HS-5 (cell line): ENCODE measurements at regions not wholly inside any gene's neighbourhood (a gene's known extent, or its start where the extent isn't known, plus 50 kb on each side); places are given as distances from the start of the nearest gene placed in this dataset.
"Not testable (repeated sequence)": the region's sequence is repeated elsewhere in the genome, so short reads cannot be mapped to it uniquely, and the experiment has no call there.

Source experiments
- DNase-seq: peaks from one replicate; pipeline ENCODE4 v3.0.0-alpha.2; 2012; ENCODE audit warnings: low read depth

DNA sequence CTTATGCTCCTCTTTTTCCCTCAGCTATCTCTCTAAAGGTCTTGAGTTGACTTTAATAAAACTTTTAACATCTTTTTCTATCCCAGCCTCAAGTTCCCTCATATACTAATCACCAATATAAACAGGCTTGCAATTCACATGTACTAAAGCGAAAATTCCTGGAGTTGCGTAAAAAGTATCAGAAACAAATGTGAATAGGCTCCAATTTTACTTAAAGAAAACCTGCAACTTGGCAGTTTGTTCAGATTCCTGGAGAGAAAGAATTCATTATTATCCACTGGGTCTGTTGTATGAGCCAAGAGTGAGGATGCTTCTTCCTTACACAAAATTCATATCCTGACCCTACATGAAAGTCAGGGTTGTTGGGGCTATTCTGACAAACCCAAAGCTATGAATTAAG lies 384.2 kb downstream of the DTWD2 start:
- no peak for DNase-seq

DNA sequence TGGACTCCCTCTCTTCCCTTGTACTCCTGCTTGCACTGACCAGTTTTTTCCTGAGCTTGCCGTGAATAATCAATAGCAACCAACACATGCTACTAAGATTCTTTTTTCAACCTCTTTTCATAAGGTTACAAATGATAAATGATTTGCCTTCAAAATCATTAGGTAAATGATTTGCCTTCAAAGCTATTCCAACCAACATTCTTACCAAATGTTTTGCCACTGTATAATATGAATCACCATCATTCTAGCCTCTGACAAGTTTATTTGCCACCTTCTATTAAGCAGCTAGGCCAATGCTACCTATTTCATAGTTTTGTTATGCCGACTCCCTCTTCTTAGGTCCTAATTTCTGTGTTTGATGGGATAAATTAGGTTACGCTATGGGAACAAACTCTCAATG lies 385.1 kb downstream of the DTWD2 start:
- DNase-seq, result no peak

DNA sequence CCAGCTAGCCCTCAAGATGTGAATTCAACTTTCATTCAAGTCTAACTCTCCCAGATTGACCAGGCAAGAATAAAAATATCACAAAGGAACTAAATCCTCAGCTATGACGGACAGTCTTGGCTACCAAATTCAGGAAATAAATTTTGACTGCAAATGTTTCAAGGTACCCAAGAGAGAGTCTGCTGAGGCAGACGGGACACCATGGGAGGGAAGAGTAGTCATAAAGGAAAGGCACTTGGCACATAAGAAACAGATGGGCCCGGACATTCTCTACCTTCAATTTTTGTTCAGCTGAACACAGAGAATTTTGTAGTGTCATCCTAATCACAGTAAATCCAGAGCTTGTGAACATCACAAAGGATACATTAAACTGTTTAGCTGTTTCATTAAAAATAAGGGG lies 390.0 kb downstream of the DTWD2 start:
- DNase-seq, result no peak

DNA sequence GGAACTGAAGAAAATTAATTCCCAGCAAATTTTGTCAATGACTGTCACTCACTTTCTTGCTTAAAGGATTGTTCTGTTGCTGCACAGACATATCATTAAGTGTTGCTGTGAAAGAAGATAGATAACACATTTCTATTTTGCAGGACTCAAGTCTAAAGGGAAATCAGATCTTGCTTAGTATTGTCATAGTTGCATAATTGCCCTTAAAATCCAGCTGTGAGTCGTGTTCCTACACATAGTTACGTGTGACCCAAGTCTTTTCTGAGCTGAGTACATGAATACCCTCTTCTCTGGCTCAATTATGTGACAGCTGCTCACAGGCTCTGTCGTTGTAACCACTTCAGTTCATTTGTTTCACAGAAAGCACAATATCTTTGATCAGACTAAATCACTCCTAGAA lies 390.8 kb downstream of the DTWD2 start:
- no peak for DNase-seq

DNA sequence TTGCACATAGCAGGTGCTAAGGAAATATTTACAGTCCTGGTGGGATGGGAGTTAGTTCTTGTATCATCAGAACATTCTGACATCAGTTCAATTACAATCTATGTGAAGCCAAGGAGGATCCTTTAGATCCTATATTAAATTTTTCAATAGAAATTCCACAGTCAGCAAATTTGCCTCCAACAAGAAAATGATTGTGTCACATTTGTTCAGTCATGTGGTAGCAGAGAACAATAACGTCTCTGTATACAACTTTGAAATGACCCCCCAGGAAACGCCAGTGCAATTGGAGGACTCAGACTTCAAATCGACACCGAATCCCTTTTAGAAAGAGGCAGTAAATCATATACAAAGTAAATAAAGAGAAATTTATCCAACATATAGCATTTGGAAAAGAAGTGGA lies 392.1 kb downstream of the DTWD2 start:
- no peak for DNase-seq

DNA sequence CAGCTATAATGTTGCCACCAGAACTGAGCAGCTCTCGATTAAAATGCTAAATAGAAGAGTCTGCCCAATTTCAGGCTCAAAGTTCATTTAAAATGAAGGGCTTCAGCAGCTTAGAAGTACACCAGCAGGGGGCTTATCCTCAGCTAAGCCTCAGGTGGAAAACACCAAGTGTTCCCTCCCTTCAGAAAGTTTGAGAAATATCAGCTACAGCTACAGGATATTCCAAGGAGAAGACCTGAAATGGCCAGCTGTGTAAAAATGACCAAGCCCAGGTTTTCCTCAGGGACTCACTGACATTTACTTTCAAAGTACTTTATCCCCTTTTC lies 395.4 kb downstream of the DTWD2 start:
- no peak for DNase-seq

DNA sequence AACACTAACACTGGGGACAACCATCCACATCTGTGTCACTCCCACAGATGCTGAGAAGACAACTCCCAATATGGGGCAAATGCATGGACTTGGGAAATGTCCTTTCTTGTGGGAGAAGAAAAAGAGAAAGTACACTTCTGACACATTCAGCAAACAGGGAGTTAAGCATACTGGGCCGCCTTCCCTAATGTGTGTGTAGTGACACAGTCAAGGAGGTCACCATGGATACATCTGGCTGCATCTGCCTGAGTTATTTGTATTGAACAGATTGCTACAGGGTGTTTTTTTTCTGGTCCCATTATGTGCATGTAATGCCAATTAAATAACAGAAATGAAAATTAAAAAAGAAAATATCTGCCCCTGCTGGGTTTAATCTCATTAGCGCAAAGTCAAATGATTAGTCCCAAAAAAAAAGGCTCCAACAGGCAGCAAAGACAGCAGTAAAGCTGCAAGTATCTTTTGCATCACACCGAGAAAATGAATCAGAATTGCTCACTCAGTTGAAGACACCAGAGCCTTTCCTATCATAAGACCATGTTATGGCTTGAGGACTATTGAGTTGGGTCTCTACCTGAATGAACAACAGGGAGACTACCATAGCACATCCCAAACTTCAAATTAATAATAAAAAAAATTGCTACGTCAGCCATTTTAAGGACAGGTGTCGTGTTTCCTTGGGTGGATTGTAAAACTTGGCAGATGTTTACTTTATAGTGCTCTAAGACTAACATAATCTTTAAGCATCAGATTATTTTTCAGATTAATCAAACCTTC lies 395.9 kb downstream of the DTWD2 start:
- DNase-seq, result no peak

DNA sequence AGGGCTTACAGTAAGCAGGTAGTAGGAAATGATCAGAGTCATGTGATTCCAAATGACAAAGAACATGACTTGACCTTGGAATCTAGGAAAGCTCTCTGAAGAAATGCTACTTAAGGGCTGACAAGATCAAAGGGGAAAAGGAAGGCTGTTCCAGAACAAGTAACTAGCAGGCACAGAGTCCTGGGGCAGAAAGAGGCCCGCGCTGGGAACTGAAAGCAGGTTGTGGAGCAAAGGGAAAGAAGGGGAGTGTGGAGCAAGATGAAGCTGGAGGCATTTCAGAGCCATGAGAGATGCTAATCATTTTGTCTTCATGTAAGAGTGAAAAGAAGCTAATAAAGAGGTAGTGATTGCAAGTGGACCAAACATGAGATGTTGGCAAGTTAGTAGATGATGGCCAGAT lies 397.5 kb downstream of the DTWD2 start:
- DNase-seq, result no peak

DNA sequence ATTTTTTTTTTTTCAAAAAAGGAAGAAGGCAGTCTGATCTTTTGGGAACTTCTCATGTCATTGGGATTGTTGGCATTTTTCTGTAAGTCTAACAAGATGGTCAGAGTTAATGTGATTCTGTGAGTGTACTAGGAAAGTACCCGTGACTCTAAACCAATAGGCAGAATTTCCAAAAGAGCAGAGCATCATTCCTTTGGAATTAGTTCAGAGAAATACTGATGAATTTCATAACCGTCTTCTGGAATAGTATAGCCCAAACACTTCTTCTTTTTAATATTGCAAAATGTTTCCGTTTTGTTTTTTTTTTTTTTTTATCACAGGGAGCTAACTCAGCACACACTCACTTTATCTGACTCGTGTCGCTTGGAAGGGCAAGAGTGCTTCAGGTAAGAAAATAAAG lies 407.4 kb downstream of the DTWD2 start:
- DNase-seq, result peak; percentile 50

DNA sequence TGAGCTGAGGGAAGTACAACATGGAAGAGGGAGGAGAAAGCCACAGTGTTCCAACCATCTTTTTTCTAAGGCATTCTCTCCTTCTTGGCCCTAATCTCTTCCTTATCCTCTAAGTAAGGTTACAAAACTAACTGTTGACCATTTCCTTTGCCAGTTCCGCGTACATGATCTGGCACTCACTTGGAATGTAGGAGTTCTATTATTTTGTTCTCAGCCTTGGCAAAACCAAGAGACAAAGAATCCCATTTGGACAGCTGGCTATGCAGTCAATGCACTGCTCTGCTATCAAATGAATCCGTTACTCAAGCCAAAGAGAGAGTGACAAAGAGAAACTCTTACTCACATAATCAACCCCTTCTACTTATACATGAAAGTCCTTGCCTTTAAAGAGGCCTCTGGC lies 410.3 kb downstream of the DTWD2 start:
- no peak for DNase-seq

DNA sequence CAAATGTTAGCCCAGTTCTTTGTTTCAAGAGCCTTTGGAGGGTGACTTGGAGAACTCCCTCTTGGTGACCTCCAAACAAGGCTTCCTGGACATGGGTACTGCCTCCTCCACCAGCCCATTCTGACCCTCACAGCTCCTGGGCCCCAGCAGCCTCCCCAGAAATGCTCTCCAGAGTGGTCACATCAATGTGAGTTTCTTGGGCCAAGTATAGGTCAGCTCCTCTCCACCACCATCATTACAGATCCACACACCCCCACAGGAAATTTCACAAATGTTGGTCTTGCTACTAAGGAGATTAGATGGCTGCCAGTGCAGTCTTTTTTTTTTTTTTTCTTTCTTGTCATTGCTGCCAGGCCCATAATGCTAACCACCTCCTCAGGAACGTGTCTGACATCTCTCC lies 410.7 kb downstream of the DTWD2 start:
- no peak for DNase-seq

DNA sequence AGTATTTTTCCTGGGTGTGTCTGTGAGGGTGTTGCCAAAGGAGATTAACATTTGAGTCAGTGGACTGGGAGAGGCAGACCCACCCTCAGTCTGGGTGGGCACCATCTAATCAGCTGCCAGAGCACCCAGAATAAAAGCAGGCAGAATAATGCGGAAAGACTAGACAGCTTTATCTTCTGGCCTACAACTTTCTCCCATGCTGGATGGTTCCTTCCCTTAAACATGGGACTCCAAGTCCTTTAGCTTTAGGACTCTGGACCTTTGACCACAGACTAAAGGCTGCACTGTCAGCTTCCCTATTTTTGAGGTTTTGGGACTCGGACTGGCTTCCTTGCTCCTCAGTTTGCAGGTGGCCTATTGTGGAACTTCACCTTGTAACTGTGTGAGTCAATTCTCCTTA lies 418.1 kb downstream of the DTWD2 start:
- DNase-seq, result not testable (repeated sequence)

DNA sequence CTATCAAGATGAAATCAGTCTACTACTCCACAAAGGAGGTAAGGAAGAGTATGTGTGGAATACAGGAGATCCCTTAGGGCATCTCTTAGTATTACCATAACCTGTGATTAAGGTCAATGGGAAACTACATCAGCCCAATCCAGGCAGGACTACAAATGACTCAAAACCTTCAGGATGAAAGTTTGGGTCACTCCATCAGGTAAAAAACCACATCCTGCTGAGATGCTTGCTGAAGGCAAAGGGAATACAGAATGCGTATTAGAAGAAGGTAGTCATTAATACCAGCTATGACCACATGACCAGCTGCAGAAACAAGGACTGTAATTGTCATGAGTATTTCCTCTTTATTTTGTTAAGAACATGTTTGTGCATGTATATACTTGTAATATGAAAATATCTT lies 418.8 kb downstream of the DTWD2 start:
- DNase-seq, result not testable (repeated sequence)

DNA sequence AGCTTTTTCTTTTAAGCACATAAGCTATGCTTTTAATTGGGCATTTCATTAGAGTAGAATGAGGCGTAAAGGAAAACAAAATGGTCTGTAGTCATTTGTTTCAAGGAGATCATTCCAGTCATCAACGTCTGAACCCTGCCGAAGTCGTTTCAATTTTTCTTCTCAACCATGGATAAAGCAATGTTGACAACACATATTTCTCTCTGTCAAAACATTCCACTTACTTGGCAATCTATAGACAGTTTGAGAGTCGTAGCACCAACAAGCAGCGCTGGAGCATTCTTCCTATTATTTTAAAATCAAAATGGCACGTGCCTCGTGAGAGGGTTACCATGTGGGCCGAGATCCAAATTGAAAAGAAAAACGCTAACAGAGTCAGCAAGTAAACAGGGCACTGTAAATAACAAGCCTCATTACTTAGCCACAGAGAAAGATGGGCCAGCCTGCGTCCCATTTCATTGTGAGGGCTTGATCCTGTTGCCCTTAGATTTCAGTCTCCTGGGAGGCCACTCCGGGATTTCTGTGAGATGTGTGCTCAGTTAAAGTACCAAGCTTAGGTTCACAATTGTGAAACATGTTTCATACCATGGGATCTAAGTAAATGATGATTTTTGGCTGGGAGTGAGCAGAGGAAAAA lies 422.9 kb downstream of the DTWD2 start:
- no peak for DNase-seq

DNA sequence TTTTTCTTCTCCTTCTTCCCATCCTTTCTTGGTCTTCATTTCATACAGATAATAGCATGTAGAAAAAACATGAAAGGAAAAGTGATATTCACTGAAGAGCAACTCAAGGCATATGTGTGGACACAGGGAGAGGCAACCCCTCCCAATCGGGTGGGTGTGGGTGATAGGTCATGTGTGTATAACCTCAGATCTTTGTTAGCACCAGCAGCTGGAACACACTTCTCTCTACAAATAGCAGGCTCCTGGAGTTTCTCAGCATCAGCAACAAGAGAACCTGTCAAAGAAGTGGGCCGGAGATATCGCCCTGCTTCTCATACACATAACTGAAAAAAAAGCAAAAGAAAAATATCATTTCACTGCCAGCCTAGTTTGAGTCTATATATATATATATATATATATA lies 426.4 kb downstream of the DTWD2 start:
- DNase-seq, result no peak

DNA sequence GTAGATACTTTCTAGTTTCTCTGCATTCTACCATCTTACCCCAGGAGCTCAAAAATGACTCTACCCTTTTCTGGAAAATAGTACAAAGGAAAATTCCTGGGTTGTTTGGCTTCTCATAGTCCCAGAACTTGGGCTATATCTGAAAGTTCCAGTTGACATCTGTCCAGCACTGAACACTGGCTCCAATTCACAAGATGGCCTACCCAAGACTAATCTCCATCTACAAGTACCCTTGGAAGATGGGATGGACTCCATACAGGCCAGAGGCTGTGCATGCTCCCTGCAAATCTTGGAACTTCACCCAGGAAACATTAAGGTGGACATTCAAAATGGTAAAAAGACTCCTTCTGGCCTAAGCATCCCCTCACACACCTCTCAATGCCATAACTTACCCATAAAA lies 427.1 kb downstream of the DTWD2 start:
- no peak for DNase-seq

DNA sequence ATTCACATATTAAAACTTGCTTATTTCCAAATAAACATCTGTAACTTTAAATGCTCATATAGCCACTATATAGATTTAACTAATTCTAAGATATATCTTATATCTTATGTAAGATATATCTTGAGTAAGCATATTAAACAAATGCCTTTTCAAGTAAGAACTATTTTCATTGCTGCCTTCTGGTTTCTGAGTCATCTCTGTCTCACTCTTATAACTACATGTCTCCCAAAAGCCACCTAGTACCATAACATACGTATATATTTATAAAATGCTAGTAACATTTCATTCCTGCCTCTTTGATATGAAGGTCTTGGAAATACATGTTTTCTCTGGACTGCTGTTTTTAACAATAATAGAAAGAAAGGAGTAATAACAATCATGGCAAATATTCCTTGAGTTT lies 429.5 kb downstream of the DTWD2 start:
- DNase-seq, result peak; percentile 38

DNA sequence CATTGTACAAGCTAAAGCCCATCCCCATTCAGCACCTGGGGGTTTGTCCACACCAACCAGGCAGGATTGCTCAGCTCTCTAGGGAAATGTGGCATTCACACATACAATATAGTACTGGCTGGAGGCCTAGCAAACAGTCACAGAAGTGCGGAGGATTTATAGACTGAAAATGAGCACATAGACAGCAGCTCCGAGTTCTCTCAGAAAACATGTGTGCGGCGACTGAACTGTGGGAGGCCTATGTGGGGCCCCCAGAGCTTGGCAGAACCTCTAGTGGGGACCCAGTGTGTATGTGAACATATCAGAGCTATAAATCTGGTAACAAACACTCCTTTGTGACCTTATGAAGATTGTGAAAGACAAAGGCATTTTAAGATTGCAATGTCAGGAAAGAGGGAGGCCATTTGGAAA lies 431.1 kb downstream of the DTWD2 start:
- DNase-seq, result no peak

DNA sequence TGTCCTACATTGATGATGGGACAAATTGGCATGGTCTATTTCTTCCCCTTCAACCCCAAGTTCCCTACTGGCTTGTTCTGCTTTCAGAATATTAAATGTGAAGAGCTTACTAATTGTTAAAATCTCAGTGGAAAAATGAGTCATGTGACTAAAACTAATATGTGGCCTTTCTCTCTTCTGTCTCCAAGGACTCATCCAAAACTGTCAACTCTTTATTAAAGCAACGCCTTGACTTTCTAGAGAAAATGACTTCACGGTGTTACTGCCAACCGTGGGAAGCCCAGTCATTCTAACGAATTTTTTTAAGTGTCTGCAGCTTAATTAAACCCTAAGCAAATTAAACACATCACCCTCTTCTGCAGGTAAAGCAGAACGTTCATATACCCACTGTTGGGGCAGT lies 431.6 kb downstream of the DTWD2 start:
- no peak for DNase-seq

DNA sequence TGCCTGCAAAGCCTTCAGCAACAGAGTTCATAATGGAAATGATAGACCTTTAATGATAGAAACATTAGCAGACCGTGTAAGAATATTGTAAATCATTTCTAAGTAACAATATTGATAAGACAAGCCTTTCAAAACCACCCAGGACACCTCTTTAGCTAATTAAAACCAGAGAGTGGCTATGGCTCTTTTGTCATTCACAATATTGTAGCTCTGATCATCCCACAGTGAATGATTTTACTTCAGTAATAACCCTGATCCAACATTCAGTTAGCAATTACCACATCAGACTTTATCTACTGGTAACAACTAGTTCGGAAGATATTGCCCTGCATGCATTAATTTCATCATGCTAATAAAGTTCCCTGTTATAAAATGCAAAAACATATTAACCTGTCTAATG lies 432.6 kb downstream of the DTWD2 start:
- DNase-seq, result no peak

DNA sequence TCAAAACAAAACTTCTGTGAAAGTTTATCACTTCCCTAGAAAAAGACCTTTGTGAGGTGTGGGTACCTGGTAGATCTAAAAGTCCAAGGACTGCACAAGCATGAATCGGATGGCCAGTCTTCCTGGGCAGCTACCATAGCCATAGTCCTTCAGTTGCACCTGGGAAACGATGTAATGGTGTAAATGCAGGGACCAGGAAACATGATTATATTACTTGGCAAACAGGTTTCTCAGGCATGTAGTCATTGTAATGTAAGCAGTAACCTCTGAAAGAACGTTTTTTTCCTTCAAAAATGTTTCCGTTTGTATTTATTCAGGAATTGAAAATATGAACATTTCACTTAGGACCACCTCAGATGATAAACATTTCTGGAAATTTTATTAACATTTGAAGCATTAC lies 433.4 kb downstream of the DTWD2 start:
- no peak for DNase-seq

DNA sequence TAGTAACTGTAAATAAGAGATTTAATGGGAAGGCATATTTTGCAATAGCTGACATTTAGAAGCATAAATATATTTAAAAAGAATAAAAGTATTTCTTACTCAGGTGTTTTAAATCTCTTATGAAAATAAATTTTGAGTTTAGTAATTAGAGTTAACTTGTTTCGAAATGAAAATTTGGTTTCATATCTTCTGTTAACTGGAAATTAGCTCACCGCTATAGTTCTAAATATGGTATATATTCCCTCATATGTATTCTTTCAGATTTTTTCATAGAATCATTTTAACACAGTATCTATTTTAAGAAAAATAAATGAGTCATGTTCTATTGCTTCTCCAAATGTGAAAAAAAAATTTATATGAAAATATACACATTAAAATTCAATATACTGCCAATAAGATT lies 434.1 kb downstream of the DTWD2 start:
- DNase-seq, result no peak

DNA sequence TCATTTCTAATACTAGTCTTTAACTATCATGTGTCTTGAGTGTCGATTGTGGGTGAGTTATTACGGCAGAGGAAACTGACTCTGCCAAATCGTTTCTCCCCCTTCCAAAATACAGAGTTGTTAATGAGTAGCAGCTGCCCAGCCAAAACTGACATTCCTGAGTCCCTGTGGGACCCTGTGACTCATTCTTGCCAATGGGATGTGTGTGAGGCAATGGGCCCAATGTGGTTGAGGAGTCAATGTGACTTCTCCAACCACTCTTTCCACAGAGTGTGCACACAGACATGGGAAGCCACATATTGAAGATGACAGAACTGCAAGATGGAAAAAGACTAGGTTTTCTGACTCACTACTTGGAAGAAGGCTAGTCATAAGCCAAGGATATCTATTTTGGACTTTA lies 434.7 kb downstream of the DTWD2 start:
- peak; percentile 99 for DNase-seq

DNA sequence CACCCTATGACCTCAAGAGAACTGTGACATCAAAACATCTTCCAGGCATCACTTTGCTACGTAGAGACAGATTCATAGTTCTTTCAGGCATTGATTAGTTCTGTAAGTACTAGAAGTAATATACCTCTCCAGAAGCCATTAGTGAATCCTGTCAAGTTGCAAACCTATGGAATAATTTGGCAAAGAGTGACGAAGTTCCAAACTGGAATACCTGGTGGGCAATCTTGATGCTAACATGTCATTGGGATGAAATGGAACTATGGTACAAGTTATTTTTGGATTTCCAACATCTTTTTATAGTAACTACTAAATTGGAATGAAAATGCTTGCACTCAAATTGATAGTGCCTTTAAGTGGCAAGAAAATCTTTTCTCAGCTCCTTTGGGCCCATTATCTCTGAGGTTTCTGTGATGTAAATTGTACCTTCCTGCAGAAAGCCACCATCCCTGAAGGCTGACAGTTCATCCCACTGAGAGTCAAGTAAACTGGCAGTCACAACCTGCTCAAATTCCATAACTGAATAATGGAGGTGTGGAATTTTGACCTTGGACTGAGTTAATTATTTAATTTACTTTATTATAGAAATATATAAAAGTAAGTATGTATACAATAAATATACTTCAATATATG lies 435.5 kb downstream of the DTWD2 start:
- DNase-seq, result no peak
